RWPE1 (cell line): ENCODE measurements at regions not wholly inside any gene's neighbourhood (a gene's known extent, or its start where the extent isn't known, plus 50 kb on each side); places are given as distances from the start of the nearest gene placed in this dataset.

Experiments used
- CTCF ChIA-PET: fragments of 350-600 bp; sonication (Branson Sonifier 250); formaldehyde crosslinking; extraction: SDS; loops from one replicate; lab custom pipeline; 2021; lab: Yijun Ruan, JAX
- POLR2A ChIA-PET: fragments of 400-600 bp; formaldehyde crosslinking; extraction: SDS; loops from one replicate; lab custom pipeline; 2020; ENCODE audit warnings: antibody characterized with exemption; ENCODE audit not compliant: low non-redundant PET; lab: Yijun Ruan, JAX
- DNase-seq: peaks from one replicate; pipeline ENCODE4 v3.0.0; 2012; ENCODE audit warnings: low spot score
- H3K27ac ChIP-seq: fragments of 450-650 bp; 2 replicates; pipeline ENCODE4 v1.5.1; 2017
- TF ChIP-seq, protein P1 (sequence below): fragments of 450-650 bp; conservative IDR thresholded peaks from 2 replicates; pipeline ENCODE4 v1.5.1; 2017; ENCODE audit warnings: low read depth, mild to moderate bottlenecking

GRCh38 chrX:7689791-7690412 is 153.1 kb upstream of the VCX start:
- ChIA-PET POLR2A (no interaction called here), CTCF (no interaction called here)
- H3K27ac ChIP-seq, result no peak overlapping the region
- TF ChIP-seq, protein P1, sequence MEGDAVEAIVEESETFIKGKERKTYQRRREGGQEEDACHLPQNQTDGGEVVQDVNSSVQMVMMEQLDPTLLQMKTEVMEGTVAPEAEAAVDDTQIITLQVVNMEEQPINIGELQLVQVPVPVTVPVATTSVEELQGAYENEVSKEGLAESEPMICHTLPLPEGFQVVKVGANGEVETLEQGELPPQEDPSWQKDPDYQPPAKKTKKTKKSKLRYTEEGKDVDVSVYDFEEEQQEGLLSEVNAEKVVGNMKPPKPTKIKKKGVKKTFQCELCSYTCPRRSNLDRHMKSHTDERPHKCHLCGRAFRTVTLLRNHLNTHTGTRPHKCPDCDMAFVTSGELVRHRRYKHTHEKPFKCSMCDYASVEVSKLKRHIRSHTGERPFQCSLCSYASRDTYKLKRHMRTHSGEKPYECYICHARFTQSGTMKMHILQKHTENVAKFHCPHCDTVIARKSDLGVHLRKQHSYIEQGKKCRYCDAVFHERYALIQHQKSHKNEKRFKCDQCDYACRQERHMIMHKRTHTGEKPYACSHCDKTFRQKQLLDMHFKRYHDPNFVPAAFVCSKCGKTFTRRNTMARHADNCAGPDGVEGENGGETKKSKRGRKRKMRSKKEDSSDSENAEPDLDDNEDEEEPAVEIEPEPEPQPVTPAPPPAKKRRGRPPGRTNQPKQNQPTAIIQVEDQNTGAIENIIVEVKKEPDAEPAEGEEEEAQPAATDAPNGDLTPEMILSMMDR, result no peak
- DNase-seq, result no peak

GRCh38 chrX:7680181-7680580 is 162.8 kb upstream of the VCX start:
- CTCF ChIA-PET, result no interaction called here
- POLR2A ChIA-PET, result no interaction called here
- no peak for DNase-seq
- TF ChIP-seq, protein P1, result no peak
- no peak overlapping the region for H3K27ac ChIP-seq

DNA sequence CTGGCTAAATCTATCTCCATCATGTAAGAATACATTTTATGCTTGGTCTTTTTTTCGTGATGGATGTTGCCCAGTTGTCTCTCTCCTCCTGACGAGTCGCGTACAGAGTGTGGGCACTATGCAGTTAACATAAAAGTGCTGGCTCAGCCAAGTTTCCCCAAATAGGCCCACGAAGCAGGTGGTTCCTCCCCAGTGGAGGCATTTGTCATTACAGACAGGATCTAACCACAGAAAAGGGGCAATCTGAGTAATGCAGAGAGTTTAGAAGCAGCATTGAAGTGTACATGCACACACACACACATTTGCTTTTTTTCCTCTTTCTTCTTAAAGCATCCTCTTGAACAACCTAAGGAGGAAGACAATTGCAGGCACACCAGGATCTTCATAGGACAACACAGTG is 188.7 kb upstream of the VCX start:
- ChIA-PET CTCF (no interaction called here), POLR2A (no interaction called here)
- TF ChIP-seq, protein P1, result no peak
- no peak for DNase-seq
- H3K27ac ChIP-seq, result no peak overlapping the region

DNA sequence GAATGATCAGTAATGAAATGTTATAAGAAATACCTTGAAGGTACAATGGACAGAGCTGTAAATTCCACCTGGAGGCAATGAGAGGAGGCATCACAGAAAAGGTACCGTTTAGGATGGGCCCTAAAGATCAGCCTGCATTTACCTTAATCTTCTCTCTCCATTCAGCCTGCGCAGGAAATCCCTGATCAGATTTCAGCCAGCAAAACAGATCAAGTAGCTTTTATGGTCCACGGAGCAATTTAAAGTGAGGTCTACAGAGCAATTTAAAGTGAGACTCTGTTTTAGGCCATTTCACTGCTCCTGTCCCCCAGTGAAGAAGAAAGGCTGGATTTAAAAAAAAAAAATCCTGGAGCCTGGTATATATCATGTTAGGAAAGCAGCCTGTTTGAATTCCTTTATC is 195.1 kb upstream of the VCX start:
- no peak overlapping the region for H3K27ac ChIP-seq
- TF ChIP-seq, protein P1, result no peak
- no peak for DNase-seq
- ChIA-PET CTCF (no interaction called here), POLR2A (no interaction called here)

DNA sequence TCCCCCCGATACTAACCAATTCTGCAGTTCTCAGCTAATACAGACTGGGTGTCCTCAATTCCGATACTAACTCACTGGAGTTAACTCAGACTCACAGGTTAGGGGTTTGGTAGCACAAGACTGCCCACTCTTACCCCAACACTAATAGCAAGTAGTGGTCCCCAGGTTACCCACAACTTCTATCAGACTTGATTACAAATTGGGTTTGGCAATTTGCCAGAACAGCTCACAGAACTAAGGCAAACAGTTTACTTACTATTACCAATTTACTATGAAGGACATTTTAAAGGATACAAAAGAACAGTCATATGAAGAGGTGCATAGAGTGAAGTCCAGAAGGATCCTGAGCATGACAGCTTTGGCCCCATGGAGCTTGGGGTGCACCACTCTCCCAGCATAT is 201.8 kb upstream of the VCX start:
- CTCF ChIA-PET, result no interaction called here
- no peak for DNase-seq
- POLR2A ChIA-PET, result no interaction called here
- TF ChIP-seq, protein P1, result no peak
- H3K27ac ChIP-seq, result no peak overlapping the region

DNA sequence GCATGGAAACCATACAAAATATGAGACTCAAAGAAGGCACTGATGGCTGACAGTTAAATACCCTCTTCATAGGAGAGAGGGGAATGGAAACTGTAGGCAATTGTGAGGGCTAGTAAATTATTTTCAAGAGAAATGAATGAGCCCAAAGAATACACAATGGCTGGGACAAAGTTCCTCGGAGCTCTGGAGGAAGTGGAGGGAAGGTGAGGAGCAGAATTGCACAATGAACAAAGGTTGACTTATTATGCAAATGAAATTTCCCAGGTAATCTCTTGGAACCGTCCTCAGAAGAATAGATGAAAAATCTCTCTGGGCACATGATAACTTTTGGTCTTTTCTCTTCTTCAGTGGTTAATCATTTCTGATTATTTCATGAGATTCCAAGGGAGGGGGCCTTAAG is 202.6 kb upstream of the VCX start:
- ChIA-PET CTCF (no interaction called here), POLR2A (no interaction called here)
- TF ChIP-seq, protein P1, result no peak
- DNase-seq, result no peak
- no peak overlapping the region for H3K27ac ChIP-seq
